ENCODE measurements at regions not wholly inside any gene's neighbourhood (a gene's known extent, or its start where the extent isn't known, plus 50 kb on each side); places are given as distances from the start of the nearest gene placed in this dataset.

GRCh38 chrX:40448793-40449192 lies 132.0 kb upstream of the ATP6AP2 start:
- no peak for DNase-seq
- Histone ChIP-seq H3K27me3 (no peaks in the 10 kb centered on the region), H3K27ac (no peak overlapping the region), H3K36me3 (ENCODE audit: low read depth, missing control alignments) (no peaks in the 10 kb centered on the region), H3K4me3 (no peak overlapping the region), H3K4me1 (no peaks in the 10 kb centered on the region), H3K9me3 (no peaks in the 10 kb centered on the region)
- intact Hi-C loops (cut with DNase I; ENCODE audit: low total_unique reads) = no loop called here
- 91 to 100% methylated on average over 1 to 6 of the region's 6 CpGs for WGBS, 2 donors
- TF ChIP-seq POLR2A (IDR thresholded peaks at IDR 0.05) = no peak
- TF ChIP-seq, protein P1, sequence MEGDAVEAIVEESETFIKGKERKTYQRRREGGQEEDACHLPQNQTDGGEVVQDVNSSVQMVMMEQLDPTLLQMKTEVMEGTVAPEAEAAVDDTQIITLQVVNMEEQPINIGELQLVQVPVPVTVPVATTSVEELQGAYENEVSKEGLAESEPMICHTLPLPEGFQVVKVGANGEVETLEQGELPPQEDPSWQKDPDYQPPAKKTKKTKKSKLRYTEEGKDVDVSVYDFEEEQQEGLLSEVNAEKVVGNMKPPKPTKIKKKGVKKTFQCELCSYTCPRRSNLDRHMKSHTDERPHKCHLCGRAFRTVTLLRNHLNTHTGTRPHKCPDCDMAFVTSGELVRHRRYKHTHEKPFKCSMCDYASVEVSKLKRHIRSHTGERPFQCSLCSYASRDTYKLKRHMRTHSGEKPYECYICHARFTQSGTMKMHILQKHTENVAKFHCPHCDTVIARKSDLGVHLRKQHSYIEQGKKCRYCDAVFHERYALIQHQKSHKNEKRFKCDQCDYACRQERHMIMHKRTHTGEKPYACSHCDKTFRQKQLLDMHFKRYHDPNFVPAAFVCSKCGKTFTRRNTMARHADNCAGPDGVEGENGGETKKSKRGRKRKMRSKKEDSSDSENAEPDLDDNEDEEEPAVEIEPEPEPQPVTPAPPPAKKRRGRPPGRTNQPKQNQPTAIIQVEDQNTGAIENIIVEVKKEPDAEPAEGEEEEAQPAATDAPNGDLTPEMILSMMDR (IDR thresholded peaks at IDR 0.05) = no peak

DNA sequence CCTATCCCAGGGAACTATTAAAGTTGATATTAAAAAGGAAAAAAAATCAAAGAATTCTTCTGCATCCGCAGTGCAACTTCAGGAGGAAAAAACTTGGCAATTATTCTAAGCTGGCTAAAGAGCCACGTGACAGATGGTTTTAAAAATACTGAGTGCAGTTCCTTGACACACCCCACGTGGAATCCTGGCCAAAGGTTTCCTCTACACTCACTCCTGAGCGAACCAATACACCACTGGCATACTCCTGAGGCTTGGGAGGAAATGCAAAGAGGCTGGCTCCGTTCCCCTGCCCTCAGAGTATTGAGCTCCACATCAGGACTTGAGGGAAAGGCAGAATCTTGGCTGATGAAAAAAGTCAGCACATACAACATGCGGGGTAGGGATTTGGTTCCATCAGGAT lies 133.8 kb upstream of the ATP6AP2 start:
- Histone ChIP-seq H3K27ac (no peak overlapping the region), H3K4me3 (no peak overlapping the region), H3K9me3 (no peaks in the 10 kb centered on the region), H3K27me3 (no peaks in the 10 kb centered on the region), H3K36me3 (ENCODE audit: low read depth, missing control alignments) (no peaks in the 10 kb centered on the region), H3K4me1 (no peaks in the 10 kb centered on the region)
- no peak for DNase-seq
- intact Hi-C loops (cut with DNase I; ENCODE audit: low total_unique reads) = no loop called here
- 60 to 61% methylated on average over 6 of the region's 6 CpGs for WGBS, 2 donors
- no peak for TF ChIP-seq POLR2A (IDR thresholded peaks at IDR 0.05)
- TF ChIP-seq, protein P1 (IDR thresholded peaks at IDR 0.05) = no peak

DNA sequence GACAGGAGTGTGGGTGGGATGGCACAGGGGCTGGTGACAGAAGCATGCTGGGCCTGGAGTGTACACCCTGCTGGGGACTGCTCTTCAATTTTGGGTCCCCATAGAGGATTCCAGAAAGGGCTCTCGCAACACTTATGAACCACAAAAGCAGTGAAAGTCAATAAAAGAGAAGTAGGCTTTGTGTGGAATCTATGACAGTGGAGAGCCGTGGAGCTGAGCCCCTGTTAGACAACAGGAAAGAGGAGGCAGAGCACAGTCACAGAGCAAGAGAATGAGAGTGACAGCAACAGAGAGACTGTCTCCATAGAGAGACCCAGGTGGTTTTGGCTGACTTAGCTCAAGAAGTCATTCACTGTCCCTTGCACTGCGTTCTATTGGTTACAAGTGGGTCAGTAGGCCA lies 135.1 kb upstream of the ATP6AP2 start:
- TF ChIP-seq, protein P1 (IDR thresholded peaks at IDR 0.05) = no peak
- 89 to 100% methylated on average over 3 of the region's 3 CpGs for WGBS, 2 donors
- no peak for DNase-seq

GRCh38 chrX:40444798-40445496 lies 135.8 kb upstream of the ATP6AP2 start:
- Histone ChIP-seq H3K27me3 (no peaks in the 10 kb centered on the region), H3K4me1 (no peaks in the 10 kb centered on the region), H3K9me3 (no peaks in the 10 kb centered on the region), H3K27ac (no peak overlapping the region), H3K4me3 (no peak overlapping the region), H3K36me3 (ENCODE audit: low read depth, missing control alignments) (no peaks in the 10 kb centered on the region)
- DNase-seq = no peak
- no peak for TF ChIP-seq POLR2A (IDR thresholded peaks at IDR 0.05)
- TF ChIP-seq, protein P1 (IDR thresholded peaks at IDR 0.05) = no peak
- 86 to 92% methylated on average over 5 to 12 of the region's 12 CpGs for WGBS, 2 donors
- intact Hi-C loops (cut with DNase I; ENCODE audit: low total_unique reads) = no loop called here

More for the DNA sequence above, 135.1 kb upstream of the ATP6AP2 start:
- H3K4me1 ChIP-seq = no peaks in the 10 kb centered on the region
- no peak overlapping the region for H3K4me3 ChIP-seq
- intact Hi-C loops (cut with DNase I; ENCODE audit: low total_unique reads) = no loop called here
- H3K9me3 ChIP-seq = no peaks in the 10 kb centered on the region
- no peaks in the 10 kb centered on the region for H3K36me3 ChIP-seq (ENCODE audit: low read depth, missing control alignments)
- H3K27ac ChIP-seq = no peak overlapping the region
- H3K27me3 ChIP-seq = no peaks in the 10 kb centered on the region

DNA sequence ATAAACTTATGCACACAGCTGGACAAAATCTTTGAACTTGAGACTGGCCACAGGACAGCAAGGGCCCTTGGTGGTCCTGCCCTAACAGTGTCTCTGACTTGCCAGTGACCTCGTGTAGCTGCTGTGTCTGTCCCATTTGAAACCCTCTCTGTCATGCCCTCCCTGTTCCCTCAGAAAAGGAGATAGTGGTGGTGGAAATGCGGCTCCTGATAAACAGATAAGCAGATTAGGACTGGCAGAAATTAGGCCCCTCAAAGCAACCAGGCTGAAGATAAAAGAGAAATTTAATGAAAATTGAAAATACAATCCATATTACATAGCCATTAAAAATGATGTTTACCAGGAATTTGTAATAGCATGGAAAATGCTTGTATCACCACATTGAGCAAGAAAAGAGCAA lies 136.6 kb upstream of the ATP6AP2 start:
- no peaks in the 10 kb centered on the region for H3K9me3 ChIP-seq
- 87 to 100% methylated on average over 2 of the region's 2 CpGs for WGBS, 2 donors
- H3K4me3 ChIP-seq = no peak overlapping the region
- H3K27me3 ChIP-seq = no peaks in the 10 kb centered on the region
- H3K27ac ChIP-seq = no peak overlapping the region
- TF ChIP-seq POLR2A (IDR thresholded peaks at IDR 0.05) = no peak
- TF ChIP-seq, protein P1 (IDR thresholded peaks at IDR 0.05) = no peak
- DNase-seq = no peak
- no peaks in the 10 kb centered on the region for H3K36me3 ChIP-seq (ENCODE audit: low read depth, missing control alignments)
- H3K4me1 ChIP-seq = no peaks in the 10 kb centered on the region
- intact Hi-C loops (cut with DNase I; ENCODE audit: low total_unique reads) = no loop called here

All from testis (tissue), 2 donors.